Mammary epithelial cell (primary cell): ENCODE measurements at regions not wholly inside any gene's neighbourhood (a gene's known extent, or its start where the extent isn't known, plus 50 kb on each side); places are given as distances from the start of the nearest gene placed in this dataset.

ENCODE experiments used
- CTCF ChIP-seq, 2 donors: IDR thresholded peaks in 1 of 2; conservative IDR thresholded peaks in 1 of 2; 2 replicates each; pipeline ENCODE4 v1.5.1; 2011 to 2012; ENCODE audit warnings: inconsistent platforms in 2 of 2, low read length in 2 of 2, mild to moderate bottlenecking in 2 of 2, control low read depth in 1 of 2, low read depth in 1 of 2; ENCODE audit not compliant: insufficient read depth in 1 of 2; ENCODE audit errors: extremely low read depth in 1 of 2
- EZH2 ChIP-seq: IDR thresholded peaks from 2 replicates; pipeline ENCODE4 v1.6.1; 2012; ENCODE audit warnings: low read length, inconsistent platforms, borderline replicate concordance

DNA sequence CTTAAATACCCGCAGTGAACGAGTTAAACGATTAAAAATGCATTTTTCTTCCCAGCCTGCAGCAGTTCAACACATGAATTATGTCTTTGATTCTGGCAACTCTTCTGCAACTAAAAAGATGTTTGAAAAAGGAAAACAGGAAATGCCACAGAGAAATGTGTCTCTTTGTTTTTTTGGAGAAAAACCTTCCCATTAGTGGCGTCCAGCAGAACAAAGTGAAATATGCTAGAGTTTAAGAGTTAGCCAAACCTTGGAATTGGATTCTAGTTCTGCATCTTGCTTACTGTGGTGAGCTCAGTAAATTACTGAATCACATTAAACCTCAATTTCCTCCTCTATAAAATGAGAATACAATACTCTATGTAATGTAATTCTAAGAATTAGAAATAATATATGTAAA, 900.2 kb upstream of the ACVR2A start:
- TF ChIP-seq CTCF (conservative IDR thresholded peaks at IDR 0.05 in 1 of 2, IDR thresholded peaks at IDR 0.05 in 1 of 2; ENCODE audit: extremely low read depth in 1 of 2, insufficient read depth in 1 of 2, low read depth in 1 of 2, low read length in 2 of 2) (no peak), EZH2 (no peak)
